PFSK-1 (cell line): ENCODE measurements at regions not wholly inside any gene's neighbourhood (a gene's known extent, or its start where the extent isn't known, plus 50 kb on each side); places are given as distances from the start of the nearest gene placed in this dataset.

Experiments used
- FOXP2 ChIP-seq: optimal IDR thresholded peaks from 2 replicates; pipeline ENCODE3; 2011; ENCODE audit warnings: borderline replicate concordance, control low read depth, inconsistent platforms; ENCODE audit not compliant: insufficient read depth; ENCODE audit errors: extremely low read length, extremely low read depth
- POLR2AphosphoS5 ChIP-seq: IDR thresholded peaks from 2 replicates; pipeline ENCODE4 v1.6.1; 2012; ENCODE audit warnings: low read depth, mild to moderate bottlenecking, control low read depth, low read length, moderate library complexity
- SIN3A ChIP-seq: IDR thresholded peaks from 2 replicates; pipeline ENCODE4 v1.6.1; 2012; ENCODE audit warnings: mild to moderate bottlenecking, low read length, moderate library complexity, borderline replicate concordance; ENCODE audit not compliant: insufficient read depth
- TAF1 ChIP-seq: IDR thresholded peaks from 2 replicates; pipeline ENCODE4 v1.6.1; 2012; ENCODE audit warnings: low read length, control low read depth, borderline replicate concordance; ENCODE audit not compliant: insufficient read depth
- TF ChIP-seq, protein P1 (sequence below), 2 experiments: IDR thresholded peaks; 2 replicates each; pipeline versions ENCODE4 v1.6.1 to v1.8.0; 2011 to 2012; ENCODE audit warnings: low read depth in 2 of 2, low read length in 2 of 2, control low read depth in 1 of 2, inconsistent platforms in 1 of 2, mild to moderate bottlenecking in 1 of 2, moderate library complexity in 1 of 2; ENCODE audit not compliant: insufficient read depth in 1 of 2

DNA sequence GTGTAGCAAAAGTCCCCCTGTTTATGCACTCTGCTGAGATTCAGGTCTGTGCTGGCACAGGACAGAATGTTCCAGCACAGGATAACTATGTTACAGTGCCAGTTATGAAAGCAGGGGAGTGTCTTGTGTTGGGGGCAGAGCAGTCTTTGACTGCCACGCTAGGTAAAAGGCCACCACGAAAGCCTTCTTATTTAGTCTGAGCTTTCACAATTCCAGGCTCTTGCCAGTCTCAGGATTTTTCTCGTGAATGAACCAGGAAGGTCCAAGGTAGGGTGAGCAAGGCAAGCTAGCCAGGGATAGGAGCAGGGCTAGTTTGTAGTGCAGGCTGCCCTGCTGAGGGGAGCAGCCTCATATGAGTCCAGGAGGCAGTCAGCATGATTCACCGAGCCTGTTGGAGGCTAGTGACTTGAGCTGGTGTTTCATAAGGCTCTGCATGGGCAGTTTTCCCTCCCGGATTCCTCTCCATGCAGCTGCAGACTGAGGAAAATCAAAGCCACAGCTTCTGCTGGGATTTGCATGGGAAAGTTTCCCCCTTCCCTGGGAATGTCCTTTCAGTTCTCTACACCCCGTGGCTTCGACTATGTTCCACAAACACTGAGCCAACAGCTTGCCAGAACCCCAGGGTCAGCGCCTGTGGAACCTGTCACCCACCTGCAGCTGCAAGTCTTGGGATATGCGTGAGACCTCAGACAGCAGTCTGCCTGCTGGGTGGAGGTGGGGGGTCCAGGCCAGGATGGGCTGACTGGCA is 112.3 kb downstream of the JCAD start:
- TF ChIP-seq TAF1, result no peak
- TF ChIP-seq, protein P1, sequence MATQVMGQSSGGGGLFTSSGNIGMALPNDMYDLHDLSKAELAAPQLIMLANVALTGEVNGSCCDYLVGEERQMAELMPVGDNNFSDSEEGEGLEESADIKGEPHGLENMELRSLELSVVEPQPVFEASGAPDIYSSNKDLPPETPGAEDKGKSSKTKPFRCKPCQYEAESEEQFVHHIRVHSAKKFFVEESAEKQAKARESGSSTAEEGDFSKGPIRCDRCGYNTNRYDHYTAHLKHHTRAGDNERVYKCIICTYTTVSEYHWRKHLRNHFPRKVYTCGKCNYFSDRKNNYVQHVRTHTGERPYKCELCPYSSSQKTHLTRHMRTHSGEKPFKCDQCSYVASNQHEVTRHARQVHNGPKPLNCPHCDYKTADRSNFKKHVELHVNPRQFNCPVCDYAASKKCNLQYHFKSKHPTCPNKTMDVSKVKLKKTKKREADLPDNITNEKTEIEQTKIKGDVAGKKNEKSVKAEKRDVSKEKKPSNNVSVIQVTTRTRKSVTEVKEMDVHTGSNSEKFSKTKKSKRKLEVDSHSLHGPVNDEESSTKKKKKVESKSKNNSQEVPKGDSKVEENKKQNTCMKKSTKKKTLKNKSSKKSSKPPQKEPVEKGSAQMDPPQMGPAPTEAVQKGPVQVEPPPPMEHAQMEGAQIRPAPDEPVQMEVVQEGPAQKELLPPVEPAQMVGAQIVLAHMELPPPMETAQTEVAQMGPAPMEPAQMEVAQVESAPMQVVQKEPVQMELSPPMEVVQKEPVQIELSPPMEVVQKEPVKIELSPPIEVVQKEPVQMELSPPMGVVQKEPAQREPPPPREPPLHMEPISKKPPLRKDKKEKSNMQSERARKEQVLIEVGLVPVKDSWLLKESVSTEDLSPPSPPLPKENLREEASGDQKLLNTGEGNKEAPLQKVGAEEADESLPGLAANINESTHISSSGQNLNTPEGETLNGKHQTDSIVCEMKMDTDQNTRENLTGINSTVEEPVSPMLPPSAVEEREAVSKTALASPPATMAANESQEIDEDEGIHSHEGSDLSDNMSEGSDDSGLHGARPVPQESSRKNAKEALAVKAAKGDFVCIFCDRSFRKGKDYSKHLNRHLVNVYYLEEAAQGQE (IDR thresholded peaks at IDR 0.05; ENCODE audit: insufficient read depth in 1 of 2, low read depth in 2 of 2, low read length in 2 of 2), result no peak
- TF ChIP-seq POLR2AphosphoS5, result no peak

DNA sequence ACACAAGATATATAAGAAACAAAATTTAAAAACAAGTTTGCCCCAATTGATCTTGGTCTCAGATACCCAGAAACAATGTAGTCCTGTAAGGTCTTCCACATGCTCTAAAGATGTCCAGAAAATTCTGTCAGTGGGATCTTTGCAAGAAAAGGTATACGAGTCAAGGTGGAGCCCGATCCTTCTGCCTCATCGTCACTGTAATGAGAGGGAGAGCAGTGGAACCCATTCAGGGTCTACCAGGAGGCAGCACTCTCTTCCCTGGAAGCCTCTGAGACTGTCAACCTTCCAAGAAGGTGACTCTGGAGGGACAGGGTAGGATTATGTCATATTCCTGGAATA is 112.8 kb downstream of the JCAD start:
- TF ChIP-seq POLR2AphosphoS5, result no peak
- TF ChIP-seq SIN3A, result no peak
- no peak for TF ChIP-seq TAF1
- TF ChIP-seq, protein P1 (IDR thresholded peaks at IDR 0.05; ENCODE audit: insufficient read depth in 1 of 2, low read depth in 2 of 2, low read length in 2 of 2), result no peak
- TF ChIP-seq FOXP2, result no peak

DNA sequence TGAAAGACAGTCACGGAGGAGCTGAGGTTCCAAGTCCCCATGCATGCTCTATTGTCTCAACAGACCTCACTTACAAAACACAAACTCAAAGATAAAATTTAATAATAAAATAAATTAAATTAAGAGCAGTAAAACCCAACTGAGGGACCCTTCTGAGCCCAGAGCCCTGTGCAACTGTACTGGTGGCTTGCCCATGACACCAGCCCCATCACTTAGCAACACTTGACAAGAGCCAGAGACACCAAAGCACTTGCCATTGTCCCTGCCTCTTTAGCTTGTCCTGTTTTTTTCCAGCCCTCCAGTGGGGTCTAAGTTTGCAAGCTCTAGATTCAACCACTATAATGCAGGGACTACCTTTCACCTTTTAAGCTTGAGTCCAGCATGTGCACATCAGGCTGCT is 117.9 kb downstream of the JCAD start:
- no peak for TF ChIP-seq SIN3A
- TF ChIP-seq, protein P1 (IDR thresholded peaks at IDR 0.05; ENCODE audit: insufficient read depth in 1 of 2, low read depth in 2 of 2, low read length in 2 of 2), result no peak
- TF ChIP-seq TAF1, result no peak
- no peak for TF ChIP-seq POLR2AphosphoS5
- no peak for TF ChIP-seq FOXP2

DNA sequence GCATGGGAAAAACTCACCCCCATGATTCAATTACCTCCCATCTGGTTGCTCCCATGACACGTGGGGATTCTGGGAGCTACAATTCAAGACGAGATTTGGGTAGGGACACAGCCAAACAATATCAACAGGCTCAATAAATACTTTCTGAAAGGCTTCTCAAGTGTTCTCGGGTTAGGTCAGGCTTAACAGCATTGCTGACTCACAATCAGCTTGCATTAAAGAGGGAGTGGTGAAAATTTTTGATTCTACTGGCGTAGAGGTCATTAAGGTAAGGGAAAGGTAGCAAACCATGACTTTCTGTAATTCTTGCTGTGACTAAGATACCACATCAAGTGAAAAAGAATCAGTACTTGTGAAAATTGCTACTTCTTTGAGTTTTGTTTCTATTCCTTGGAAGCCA is 126.4 kb downstream of the JCAD start:
- TF ChIP-seq, protein P1 (IDR thresholded peaks at IDR 0.05; ENCODE audit: insufficient read depth in 1 of 2, low read depth in 2 of 2, low read length in 2 of 2), result no peak
- TF ChIP-seq TAF1, result no peak
- TF ChIP-seq SIN3A, result no peak
- no peak for TF ChIP-seq FOXP2
- TF ChIP-seq POLR2AphosphoS5, result no peak

DNA sequence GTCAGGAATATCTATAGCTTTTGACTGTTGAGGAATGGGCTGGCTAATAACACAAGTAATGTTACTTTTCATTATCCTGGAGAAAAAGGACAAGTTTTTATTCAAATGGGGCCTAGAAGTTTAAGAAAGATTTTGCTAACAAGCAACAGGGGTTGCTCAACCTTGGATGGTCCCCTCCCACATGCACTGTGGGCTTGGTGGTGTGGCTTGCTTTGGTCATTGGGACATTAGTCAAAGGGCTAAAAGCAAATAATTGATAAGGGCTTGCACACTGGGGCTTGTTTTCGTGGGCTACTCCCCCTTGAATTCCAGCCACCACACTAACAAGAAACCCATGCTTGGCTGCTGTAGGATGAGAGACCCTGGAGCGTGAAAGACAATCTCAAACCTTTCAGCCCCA is 127.6 kb downstream of the JCAD start:
- TF ChIP-seq SIN3A (no peak), TAF1 (no peak), POLR2AphosphoS5 (no peak), FOXP2 (no peak)
- TF ChIP-seq, protein P1 (IDR thresholded peaks at IDR 0.05; ENCODE audit: insufficient read depth in 1 of 2, low read depth in 2 of 2, low read length in 2 of 2), result no peak
